NB4 (cell line): ENCODE measurements at regions not wholly inside any gene's neighbourhood (a gene's known extent, or its start where the extent isn't known, plus 50 kb on each side); places are given as distances from the start of the nearest gene placed in this dataset.

Source experiments
- MYC ChIP-seq: IDR thresholded peaks from 2 replicates; pipeline ENCODE4 v1.6.1; 2011; ENCODE audit warnings: low read depth, low read length
- TF ChIP-seq, protein P1 (sequence below): IDR thresholded peaks from one replicate; pipeline ENCODE4 v1.5.1; 2012; ENCODE audit warnings: low read depth, low read length

DNA sequence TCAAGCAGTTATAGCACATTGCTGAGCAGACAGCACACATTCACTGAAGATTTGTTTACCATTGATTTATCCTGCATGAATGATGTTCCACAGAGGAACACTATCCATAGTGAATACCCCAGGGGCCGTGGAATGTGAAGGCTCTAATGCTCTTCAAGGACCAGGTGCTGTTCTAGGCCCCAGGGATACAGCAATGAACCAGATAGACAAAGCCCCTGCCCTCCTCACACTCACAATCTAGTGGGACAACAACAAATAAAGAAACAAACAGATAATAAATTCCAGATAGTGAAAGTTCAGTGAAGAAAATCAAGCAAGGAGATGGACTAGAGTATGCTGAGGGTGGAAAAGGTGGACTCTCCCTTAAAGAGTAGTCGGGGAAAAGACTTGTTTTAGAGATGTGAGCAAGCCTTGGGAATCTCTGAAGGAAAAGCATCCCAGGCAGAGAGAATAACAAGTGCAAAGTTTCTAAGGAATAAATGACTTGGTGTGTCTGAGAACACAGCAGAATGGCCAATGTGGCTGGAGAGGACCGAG is 117.7 kb downstream of the CCDC71L start:
- TF ChIP-seq, protein P1, sequence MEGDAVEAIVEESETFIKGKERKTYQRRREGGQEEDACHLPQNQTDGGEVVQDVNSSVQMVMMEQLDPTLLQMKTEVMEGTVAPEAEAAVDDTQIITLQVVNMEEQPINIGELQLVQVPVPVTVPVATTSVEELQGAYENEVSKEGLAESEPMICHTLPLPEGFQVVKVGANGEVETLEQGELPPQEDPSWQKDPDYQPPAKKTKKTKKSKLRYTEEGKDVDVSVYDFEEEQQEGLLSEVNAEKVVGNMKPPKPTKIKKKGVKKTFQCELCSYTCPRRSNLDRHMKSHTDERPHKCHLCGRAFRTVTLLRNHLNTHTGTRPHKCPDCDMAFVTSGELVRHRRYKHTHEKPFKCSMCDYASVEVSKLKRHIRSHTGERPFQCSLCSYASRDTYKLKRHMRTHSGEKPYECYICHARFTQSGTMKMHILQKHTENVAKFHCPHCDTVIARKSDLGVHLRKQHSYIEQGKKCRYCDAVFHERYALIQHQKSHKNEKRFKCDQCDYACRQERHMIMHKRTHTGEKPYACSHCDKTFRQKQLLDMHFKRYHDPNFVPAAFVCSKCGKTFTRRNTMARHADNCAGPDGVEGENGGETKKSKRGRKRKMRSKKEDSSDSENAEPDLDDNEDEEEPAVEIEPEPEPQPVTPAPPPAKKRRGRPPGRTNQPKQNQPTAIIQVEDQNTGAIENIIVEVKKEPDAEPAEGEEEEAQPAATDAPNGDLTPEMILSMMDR: no peak
- no peak for TF ChIP-seq MYC
